ENCODE measurements at regions not wholly inside any gene's neighbourhood (a gene's known extent, or its start where the extent isn't known, plus 50 kb on each side); places are given as distances from the start of the nearest gene placed in this dataset.

- no peak for TF ChIP-seq ARNT (IDR thresholded peaks at IDR 0.05)
- no peak for TF ChIP-seq POLR2AphosphoS5 (IDR thresholded peaks at IDR 0.05; ENCODE audit: low read depth, low read length)
- no peak for TF ChIP-seq PREB (CRISPR knock-in tag; IDR thresholded peaks at IDR 0.05)
- TF ChIP-seq TGIF2 (CRISPR knock-in tag; IDR thresholded peaks at IDR 0.05), result no peak
- no peak for TF ChIP-seq ZBTB10 (CRISPR knock-in tag; IDR thresholded peaks at IDR 0.05; ENCODE audit: borderline replicate concordance)
- no peak for TF ChIP-seq CSRNP2 (CRISPR knock-in tag; conservative IDR thresholded peaks at IDR 0.05; ENCODE audit: low read depth)
- TF ChIP-seq SP2 (CRISPR knock-in tag; IDR thresholded peaks at IDR 0.05), result no peak
- TF ChIP-seq ZSCAN5A (CRISPR knock-in tag; IDR thresholded peaks at IDR 0.05; ENCODE audit: borderline replicate concordance), result no peak
These were observed 925.7 kb downstream of the EPHA3 start for GRCh38 chr3:90032980-90033641.

All from HepG2 (cell line).